HFFc6 (cell line): ENCODE measurements at regions not wholly inside any gene's neighbourhood (a gene's known extent, or its start where the extent isn't known, plus 50 kb on each side); places are given as distances from the start of the nearest gene placed in this dataset.

Source experiments
- DNase-seq: peaks from one replicate; pipeline ENCODE4 v3.0.0-alpha.2; 2018
- H3K27ac Mint-ChIP-seq: 2 replicates; pipeline ENCODE4 v1.8.0; 2020; ENCODE audit warnings: mild to moderate bottlenecking, mixed read lengths
- H3K27me3 Mint-ChIP-seq: 2 replicates; pipeline ENCODE4 v1.8.0; 2021; ENCODE audit warnings: mild to moderate bottlenecking, moderate library complexity, mixed read lengths; ENCODE audit not compliant: insufficient read depth
- H3K36me3 Mint-ChIP-seq: 2 replicates; pipeline ENCODE4 v1.8.0; 2021; ENCODE audit warnings: low read depth, mixed read lengths
- H3K4me1 Mint-ChIP-seq: 2 replicates; pipeline ENCODE4 v1.8.0; 2020; ENCODE audit warnings: low read depth, mixed read lengths
- H3K4me3 Mint-ChIP-seq: 2 replicates; pipeline ENCODE4 v1.8.0; 2020; ENCODE audit warnings: mild to moderate bottlenecking, moderate library complexity, mixed read lengths
- H3K9me3 Mint-ChIP-seq: 2 replicates; pipeline ENCODE4 v1.8.0; 2020; ENCODE audit warnings: mild to moderate bottlenecking, mixed read lengths
- CTCF ChIP-seq: fragments of 200-600 bp; sonication (generic); IDR thresholded peaks from 2 replicates; pipeline ENCODE4 v1.5.0; 2021; ENCODE audit warnings: antibody characterized with exemption, mild to moderate bottlenecking

- no peaks in the 10 kb centered on the region for H3K36me3 Mint-ChIP-seq
- TF ChIP-seq CTCF = no peak
- H3K27ac Mint-ChIP-seq = no peak overlapping the region
- H3K4me3 Mint-ChIP-seq = no peak overlapping the region
- peaks cover 4% of the 10 kb centered on the region for H3K4me1 Mint-ChIP-seq
- no peaks in the 10 kb centered on the region for H3K9me3 Mint-ChIP-seq
- DNase-seq = no peak
- H3K27me3 Mint-ChIP-seq = peaks cover 59% of the 10 kb centered on the region
Observed at GRCh38 chr3:127477396-127477795, 113.1 kb downstream of the TPRA1 start.

GRCh38 chr3:127476936-127477335, 113.6 kb downstream of the TPRA1 start:
- Mint-ChIP-seq H3K27me3 (peaks cover 57% of the 10 kb centered on the region), H3K27ac (no peak overlapping the region), H3K9me3 (no peaks in the 10 kb centered on the region)

GRCh38 chr3:127475975-127476705, 114.4 kb downstream of the TPRA1 start:
- DNase-seq = no peak
- Mint-ChIP-seq H3K27me3 (peaks cover 58% of the 10 kb centered on the region), H3K9me3 (no peaks in the 10 kb centered on the region), H3K27ac (no peak overlapping the region), H3K36me3 (no peaks in the 10 kb centered on the region), H3K4me1 (no peaks in the 10 kb centered on the region), H3K4me3 (no peak overlapping the region)
- TF ChIP-seq CTCF = no peak

More at GRCh38 chr3:127476936-127477335, 113.6 kb downstream of the TPRA1 start:
- Mint-ChIP-seq H3K4me1 (no peaks in the 10 kb centered on the region), H3K36me3 (no peaks in the 10 kb centered on the region), H3K4me3 (no peak overlapping the region)
- TF ChIP-seq CTCF = no peak
- DNase-seq = no peak

GRCh38 chr3:127475391-127475790, 115.1 kb downstream of the TPRA1 start:
- H3K9me3 Mint-ChIP-seq = no peaks in the 10 kb centered on the region
- H3K27ac Mint-ChIP-seq = no peak overlapping the region
- no peaks in the 10 kb centered on the region for H3K4me1 Mint-ChIP-seq
- no peak for DNase-seq
- no peaks in the 10 kb centered on the region for H3K36me3 Mint-ChIP-seq
- H3K4me3 Mint-ChIP-seq = no peak overlapping the region
- peaks cover 52% of the 10 kb centered on the region for H3K27me3 Mint-ChIP-seq
- no peak for TF ChIP-seq CTCF

- Mint-ChIP-seq H3K4me3 (no peak overlapping the region), H3K9me3 (peaks cover 1% of the 10 kb centered on the region; the same call in 1 of the 2 replicates), H3K36me3 (no peaks in the 10 kb centered on the region), H3K27me3 (peaks cover 41% of the 10 kb centered on the region), H3K4me1 (no peaks in the 10 kb centered on the region), H3K27ac (no peak overlapping the region)
- no peak for DNase-seq
- peak; percentile 37; the same call in 1 of the 2 replicates for TF ChIP-seq CTCF
Observed at GRCh38 chr3:127473244-127474024, 117.1 kb downstream of the TPRA1 start.
